Calu3 (cell line): ENCODE measurements at regions not wholly inside any gene's neighbourhood (a gene's known extent, or its start where the extent isn't known, plus 50 kb on each side); places are given as distances from the start of the nearest gene placed in this dataset.

Source experiments
- BruUV-seq: library from RNA; stranded (reverse); fragments of 400-500 nt; replicated peaks from 2 replicates; lab custom pipeline; 2021; lab: Mats Ljungman, UMichigan
- CTCF ChIA-PET: fragments of 300-600 bp; sonication (Branson Sonifier 250); formaldehyde crosslinking; loops from one replicate; lab custom pipeline; 2022; ENCODE audit warnings: antibody characterized with exemption; lab: Charles Lee
- DNase-seq: peaks from one replicate; pipeline ENCODE4 v3.0.0; 2022
- H3K27ac Mint-ChIP-seq: one replicate; pipeline ENCODE4 v1.8.0; 2022; ENCODE audit warnings: mixed read lengths; ENCODE audit not compliant: unreplicated experiment
- H3K27me3 Mint-ChIP-seq: one replicate; pipeline ENCODE4 v1.8.0; 2022; ENCODE audit warnings: mixed read lengths; ENCODE audit not compliant: unreplicated experiment
- H3K36me3 Mint-ChIP-seq: one replicate; pipeline ENCODE4 v1.8.0; 2022; ENCODE audit warnings: mild to moderate bottlenecking, moderate library complexity, mixed read lengths; ENCODE audit not compliant: insufficient read depth, unreplicated experiment
- H3K4me1 Mint-ChIP-seq: one replicate; pipeline ENCODE4 v1.8.0; 2022; ENCODE audit warnings: mild to moderate bottlenecking, low read depth, mixed read lengths; ENCODE audit not compliant: unreplicated experiment
- H3K4me3 Mint-ChIP-seq: one replicate; pipeline ENCODE4 v1.8.0; 2022; ENCODE audit warnings: mild to moderate bottlenecking, low read depth, moderate library complexity, mixed read lengths; ENCODE audit not compliant: unreplicated experiment
- H3K9me3 Mint-ChIP-seq: one replicate; pipeline ENCODE4 v1.8.0; 2022; ENCODE audit warnings: low read depth, mixed read lengths; ENCODE audit not compliant: unreplicated experiment
- CTCF ChIP-seq: fragments of 200-600 bp; IDR thresholded peaks from one replicate; pipeline ENCODE4 v1.8.0; 2022; ENCODE audit warnings: antibody characterized with exemption; ENCODE audit not compliant: unreplicated experiment
- intact Hi-C: fragments of 100-400 bp; cut with micrococcal nuclease; formaldehyde crosslinking; loops from one replicate; pipeline ENCODE4 v1.10.0; 2022; ENCODE audit not compliant: unreplicated experiment

- Mint-ChIP-seq H3K4me3 (no peak overlapping the region), H3K9me3 (peaks cover 3% of the 10 kb centered on the region), H3K27me3 (no peaks in the 10 kb centered on the region), H3K27ac (no peak overlapping the region), H3K4me1 (no peaks in the 10 kb centered on the region), H3K36me3 (no peaks in the 10 kb centered on the region)
- intact Hi-C loops: no loop called here
- CTCF ChIA-PET: no interaction called here
- TF ChIP-seq CTCF: no peak
- BruUV-seq: no TSS peak
- DNase-seq: no peak
Measured at GRCh38 chr7:41487229-41487940, 215.5 kb downstream of the INHBA start.

- no TSS peak for BruUV-seq
- Mint-ChIP-seq H3K9me3 (peaks cover 20% of the 10 kb centered on the region), H3K4me1 (peaks cover 9% of the 10 kb centered on the region), H3K27ac (no peak overlapping the region), H3K4me3 (no peak overlapping the region), H3K27me3 (no peaks in the 10 kb centered on the region), H3K36me3 (no peaks in the 10 kb centered on the region)
- TF ChIP-seq CTCF: no peak
- intact Hi-C loops: no loop called here
- CTCF ChIA-PET: no interaction called here
- DNase-seq: no peak
Measured at GRCh38 chr7:41481353-41481752, 221.5 kb downstream of the INHBA start.

- Mint-ChIP-seq H3K9me3 (peaks cover 17% of the 10 kb centered on the region), H3K36me3 (no peaks in the 10 kb centered on the region), H3K4me1 (peaks cover 9% of the 10 kb centered on the region), H3K27me3 (no peaks in the 10 kb centered on the region), H3K27ac (no peak overlapping the region), H3K4me3 (no peak overlapping the region)
- no peak for DNase-seq
- intact Hi-C loops: loop anchor here (10.0 kb wide), 2 partner anchors 217 to 433 kb away; no protein-coding TSS in a partner anchor
- BruUV-seq: no TSS peak
- no peak for TF ChIP-seq CTCF
- CTCF ChIA-PET: no interaction called here
Measured at GRCh38 chr7:41478187-41478586, 224.7 kb downstream of the INHBA start.

GRCh38 chr7:41476460-41476803 is 226.5 kb downstream of the INHBA start:
- peaks cover 11% of the 10 kb centered on the region for H3K9me3 Mint-ChIP-seq
- H3K4me1 Mint-ChIP-seq: peaks cover 22% of the 10 kb centered on the region
- H3K36me3 Mint-ChIP-seq: no peaks in the 10 kb centered on the region
- no TSS peak for BruUV-seq
- H3K27ac Mint-ChIP-seq: no peak overlapping the region
- CTCF ChIA-PET: no interaction called here
- intact Hi-C loops: loop anchor here (10.0 kb wide), 2 partner anchors 218 to 432 kb away; no protein-coding TSS in a partner anchor
- H3K27me3 Mint-ChIP-seq: no peaks in the 10 kb centered on the region
- no peak for DNase-seq
- no peak overlapping the region for H3K4me3 Mint-ChIP-seq
- TF ChIP-seq CTCF: no peak
